ENCODE measurements at regions not wholly inside any gene's neighbourhood (a gene's known extent, or its start where the extent isn't known, plus 50 kb on each side); places are given as distances from the start of the nearest gene placed in this dataset.

- DNase-seq (ENCODE audit: low read depth) = no peak
- no peak overlapping the region for H3K4me3 ChIP-seq (ENCODE audit: low read length)
- TF ChIP-seq CTCF (conservative IDR thresholded peaks at IDR 0.05; ENCODE audit: low read length) = no peak
Measured at GRCh38 chr5:162886717-162887116, 550.7 kb upstream of the CCNG1 start.

DNA sequence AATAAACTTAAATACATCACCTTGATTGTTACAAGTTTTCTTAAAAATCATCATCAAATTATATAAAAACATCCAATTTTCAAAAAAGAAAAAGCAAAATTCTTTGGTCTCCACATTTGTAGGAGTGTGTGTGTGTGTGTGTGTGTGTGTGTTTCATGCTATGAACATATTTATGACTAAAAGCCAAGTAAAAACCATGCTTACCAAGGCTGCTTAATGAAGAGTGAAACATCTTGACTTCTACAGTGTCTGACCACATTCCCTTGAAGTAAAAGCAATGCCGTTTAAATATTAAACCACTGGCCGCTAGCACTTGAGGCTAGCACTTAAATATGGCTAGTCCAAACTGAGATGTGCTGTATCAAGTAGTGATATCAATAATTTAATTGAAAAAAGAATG, 549.1 kb upstream of the CCNG1 start:
- no peak for DNase-seq (ENCODE audit: low read depth)
- TF ChIP-seq CTCF (conservative IDR thresholded peaks at IDR 0.05; ENCODE audit: low read length) = no peak
- H3K4me3 ChIP-seq (ENCODE audit: low read length) = no peak overlapping the region

DNA sequence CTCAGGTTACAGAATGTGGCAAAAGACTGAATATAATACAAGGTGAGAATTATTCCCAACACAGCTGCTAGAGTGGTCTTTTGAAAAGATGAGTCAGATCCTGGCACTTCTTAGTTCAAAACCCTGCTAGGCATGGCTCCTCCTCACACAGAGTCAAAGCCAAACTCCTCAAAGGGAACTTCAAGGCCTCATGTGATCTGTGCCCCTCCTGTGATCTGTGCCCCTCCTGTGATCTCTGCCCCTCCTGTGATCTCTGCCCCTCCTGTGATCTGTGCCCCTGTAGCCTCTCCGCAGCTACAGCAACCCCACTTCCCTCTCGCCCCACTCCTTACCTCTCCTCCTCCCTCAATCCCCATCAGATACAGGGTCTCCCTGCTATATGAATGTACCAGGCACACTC, 525.5 kb upstream of the CCNG1 start:
- no peak for TF ChIP-seq CTCF (conservative IDR thresholded peaks at IDR 0.05; ENCODE audit: low read length)
- DNase-seq (ENCODE audit: low read depth) = no peak
- H3K4me3 ChIP-seq (ENCODE audit: low read length) = no peak overlapping the region

DNA sequence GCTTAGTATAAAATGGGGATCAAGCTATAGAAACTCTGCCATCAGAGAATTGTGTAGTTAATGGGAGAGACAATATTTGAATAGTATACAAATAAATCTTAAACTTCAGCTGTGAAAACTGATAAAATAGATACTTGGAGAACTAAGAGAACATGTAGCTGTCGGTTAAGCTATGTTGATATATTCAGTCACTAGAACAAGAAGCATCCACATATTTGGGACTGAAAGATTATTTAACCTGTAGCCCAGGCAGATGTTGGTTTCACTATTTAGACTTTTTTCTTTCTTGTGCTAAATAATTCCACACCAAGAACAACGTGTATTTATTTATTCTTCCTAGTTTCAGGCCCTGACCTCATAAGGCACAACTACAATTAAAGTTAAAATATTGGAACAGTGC, 521.0 kb upstream of the CCNG1 start:
- no peak for DNase-seq (ENCODE audit: low read depth)
- H3K4me3 ChIP-seq (ENCODE audit: low read length) = no peak overlapping the region
- no peak for TF ChIP-seq CTCF (conservative IDR thresholded peaks at IDR 0.05; ENCODE audit: low read length)

DNA sequence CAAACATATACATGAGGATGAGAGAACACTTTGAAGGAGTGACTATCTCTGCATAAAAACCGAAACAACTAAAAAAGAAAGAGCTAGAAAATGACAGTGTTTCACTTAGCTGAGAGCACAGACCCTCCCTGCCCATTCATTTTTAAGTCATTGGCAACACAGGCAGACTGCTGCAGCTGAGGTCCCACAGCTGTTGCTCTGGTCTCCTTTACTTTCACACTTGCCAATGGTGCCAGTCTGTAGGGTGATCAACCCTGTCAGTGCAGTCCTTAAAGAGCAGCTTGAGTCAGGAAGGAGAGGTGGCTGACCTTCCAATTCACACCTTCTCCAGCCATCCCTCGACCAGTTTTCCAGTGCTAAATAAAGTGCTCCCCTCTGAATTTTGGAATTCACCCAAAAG, 508.3 kb upstream of the CCNG1 start:
- TF ChIP-seq CTCF (conservative IDR thresholded peaks at IDR 0.05; ENCODE audit: low read length) = no peak
- no peak overlapping the region for H3K4me3 ChIP-seq (ENCODE audit: low read length)
- DNase-seq (ENCODE audit: low read depth) = no peak

- no peak for DNase-seq (ENCODE audit: low read depth)
- TF ChIP-seq CTCF (conservative IDR thresholded peaks at IDR 0.05; ENCODE audit: low read length) = no peak
Measured at GRCh38 chr5:162931501-162931900, 505.9 kb upstream of the CCNG1 start.

GRCh38 chr5:162939991-162940390, 497.4 kb upstream of the CCNG1 start:
- no peak for TF ChIP-seq CTCF (conservative IDR thresholded peaks at IDR 0.05; ENCODE audit: low read length)
- no peak overlapping the region for H3K4me3 ChIP-seq (ENCODE audit: low read length)
- no peak for DNase-seq (ENCODE audit: low read depth)

More at GRCh38 chr5:162931501-162931900, 505.9 kb upstream of the CCNG1 start:
- H3K4me3 ChIP-seq (ENCODE audit: low read length) = no peak overlapping the region

All from AG10803 (cell line).